Stimulated activated CD4-positive, alpha-beta T cell treated with anti-CD3 and anti-CD28 coated beads, TNF-alpha, amount 100 ng/mL, for 48 hours (primary cell): ENCODE measurements at regions not wholly inside any gene's neighbourhood (a gene's known extent, or its start where the extent isn't known, plus 50 kb on each side); places are given as distances from the start of the nearest gene placed in this dataset.

Source experiments
- DNase-seq, 3 donors: peaks; one replicate each; pipeline ENCODE4 v3.0.0-alpha.2; 2020; ENCODE audit warnings: low read depth in 3 of 3

DNA sequence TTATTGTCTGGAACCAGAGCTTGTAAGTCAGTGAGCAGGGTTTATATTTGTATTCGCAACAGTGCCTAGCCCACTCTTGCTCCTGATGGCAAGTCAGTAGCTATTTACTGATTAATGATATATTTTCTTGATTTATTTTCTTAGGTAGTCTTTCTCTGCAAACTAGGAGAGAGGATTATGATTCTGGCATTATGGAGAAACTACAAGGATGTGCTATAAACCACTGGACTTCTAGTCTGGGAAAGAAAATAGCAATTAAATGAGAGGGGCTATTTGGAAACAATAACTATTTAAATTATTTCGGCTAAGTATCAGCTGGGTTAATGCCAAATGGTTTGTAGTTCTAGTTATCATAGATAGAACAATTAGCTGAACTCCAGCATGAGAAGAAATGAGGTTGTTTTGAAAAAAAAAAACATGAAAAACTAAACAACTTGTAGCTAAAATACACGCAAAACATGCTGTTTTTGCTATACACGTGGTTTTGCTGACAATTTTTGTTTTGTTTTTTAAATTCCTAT, 304.9 kb upstream of the TCF21 start:
- DNase-seq, result no peak

DNA sequence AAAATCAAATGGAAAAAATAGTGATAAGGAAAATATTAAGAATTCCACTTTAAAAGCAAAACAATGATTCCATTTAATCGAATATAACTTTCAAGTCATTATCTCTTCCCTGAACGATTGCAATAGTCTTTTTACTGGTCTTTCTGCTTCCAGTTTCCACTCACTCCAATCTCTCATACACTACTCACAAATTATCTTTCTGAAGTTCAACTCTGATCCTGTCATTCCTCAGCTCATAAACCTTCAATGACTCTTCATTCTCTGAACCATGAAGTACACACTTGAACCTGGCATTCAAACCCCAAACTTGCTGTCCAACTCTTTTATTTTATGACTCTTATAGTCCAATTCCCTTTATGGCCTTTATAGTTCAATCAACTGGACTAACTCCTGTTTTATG, 304.1 kb upstream of the TCF21 start:
- DNase-seq, result no peak

DNA sequence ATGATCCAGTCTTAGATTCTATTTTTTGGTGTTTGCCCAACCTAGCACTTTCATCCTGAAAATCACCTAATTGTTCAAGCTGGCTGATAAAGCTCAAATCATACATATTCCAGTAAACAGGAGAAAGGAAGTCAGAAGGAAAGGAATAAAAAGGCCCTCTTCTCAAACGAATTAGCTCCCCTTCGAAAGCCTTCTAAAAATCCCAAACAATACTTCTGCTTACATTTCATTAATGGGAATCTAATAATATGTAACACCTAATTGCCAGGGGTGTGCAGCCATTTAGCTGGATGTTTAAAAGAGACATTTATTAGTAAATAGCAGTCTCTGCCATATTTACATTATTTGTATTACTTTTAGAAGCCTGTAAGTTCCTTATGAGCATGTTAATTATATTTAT, 302.9 kb upstream of the TCF21 start:
- no peak for DNase-seq

DNA sequence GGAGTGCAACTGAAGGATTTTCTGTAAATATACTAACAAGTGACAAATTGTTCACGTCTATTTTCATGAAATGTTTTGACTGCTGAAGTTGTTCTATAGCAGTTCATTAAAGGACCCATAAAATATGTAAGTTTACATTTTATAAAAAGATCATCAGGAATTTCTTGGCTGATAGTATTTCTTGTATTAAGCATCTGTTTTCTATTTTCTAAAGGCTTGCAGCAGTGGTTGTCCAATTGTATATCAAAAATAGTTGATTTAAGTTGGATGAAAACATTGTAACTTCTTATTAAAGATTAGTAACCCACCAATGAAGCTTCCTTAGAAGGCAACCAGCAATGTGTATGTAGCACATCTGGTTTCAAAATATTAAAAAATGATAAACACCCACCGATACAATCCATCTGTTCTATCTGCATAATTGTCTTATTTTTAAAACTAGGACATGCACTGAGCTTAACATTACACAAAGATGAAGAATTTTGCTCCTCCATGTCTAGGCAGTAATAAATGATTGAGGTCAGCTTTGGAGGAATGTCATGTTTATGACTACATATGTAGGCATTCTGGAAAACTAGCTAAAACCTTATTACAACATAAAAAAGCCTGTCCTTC, 301.3 kb upstream of the TCF21 start:
- no peak for DNase-seq

DNA sequence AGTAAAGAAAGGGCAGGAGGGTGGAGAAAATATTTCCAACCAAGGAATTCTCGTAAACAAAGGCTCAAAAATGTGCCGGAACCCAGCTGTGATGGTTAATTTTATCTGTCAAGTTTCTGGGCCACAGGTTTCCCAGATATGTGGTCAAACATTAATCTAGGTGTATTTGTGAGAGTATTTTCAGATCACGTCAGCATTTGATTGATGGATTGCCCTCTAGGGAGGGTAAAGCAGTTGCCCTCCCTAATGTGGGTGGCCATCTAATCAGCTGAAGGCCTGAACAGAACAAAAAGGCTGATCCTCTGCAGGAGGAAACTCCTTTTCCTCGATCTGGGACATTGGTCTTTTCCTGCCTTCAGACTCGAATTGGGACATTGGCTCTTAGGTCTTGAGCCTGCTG, 298.7 kb upstream of the TCF21 start:
- DNase-seq, result no peak

DNA sequence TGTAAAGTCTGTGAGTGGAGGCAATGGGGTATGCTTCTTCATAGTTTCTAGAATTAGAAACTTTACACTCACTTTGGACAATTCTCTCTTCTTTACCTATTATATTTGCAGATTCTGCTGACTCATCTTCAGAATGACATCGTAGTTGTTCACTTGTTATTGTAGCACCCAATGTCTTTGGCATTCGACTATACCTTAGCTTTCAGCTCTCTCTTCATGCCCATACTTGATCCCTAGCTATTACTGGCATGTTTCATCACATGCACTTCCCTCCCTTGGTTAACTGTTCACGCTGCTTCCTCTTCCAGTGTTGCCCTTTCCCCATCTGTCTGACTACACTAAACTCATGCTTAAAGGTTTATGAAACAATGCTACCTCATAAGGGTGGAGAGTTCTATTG, 298.1 kb upstream of the TCF21 start:
- DNase-seq, result no peak

DNA sequence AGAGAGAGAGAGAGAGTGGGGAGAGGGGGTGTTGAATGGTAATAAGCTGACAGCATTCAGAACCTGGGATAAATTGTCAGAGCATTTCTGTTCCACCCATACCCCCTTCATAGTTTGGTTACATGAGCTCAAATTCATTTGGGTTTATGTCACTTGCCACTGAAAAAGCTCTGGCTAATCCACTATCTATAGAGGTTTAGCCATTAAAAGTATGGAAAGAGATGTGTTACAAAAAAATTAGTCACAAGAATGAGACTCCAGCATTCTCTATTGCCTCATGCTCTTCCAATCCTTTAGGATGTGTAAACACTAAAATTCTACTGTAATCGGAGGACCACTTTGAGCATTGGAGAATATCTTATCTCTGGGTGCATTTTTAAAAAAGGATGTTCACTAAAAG, 297.6 kb upstream of the TCF21 start:
- no peak for DNase-seq

DNA sequence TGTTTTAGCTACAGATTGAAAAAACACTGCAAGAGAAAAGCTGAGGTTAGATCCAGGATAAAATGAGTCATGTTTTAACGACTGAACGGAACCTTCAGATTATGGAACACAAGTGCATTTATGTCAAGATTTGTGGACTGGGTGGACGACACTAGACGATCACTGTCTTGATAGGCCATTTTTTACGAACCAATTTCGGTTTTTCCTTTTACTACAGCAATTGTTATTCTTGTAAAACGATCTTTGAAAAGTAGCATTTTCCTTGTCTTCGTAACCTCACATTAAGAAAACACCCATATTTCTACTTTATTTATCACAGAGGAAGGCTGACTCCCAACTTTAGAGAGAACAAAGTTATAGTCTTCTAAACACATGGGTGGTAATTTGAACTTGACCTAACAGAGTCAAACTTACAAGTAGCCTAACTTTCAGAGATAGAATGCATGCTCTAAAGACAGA, 294.2 kb upstream of the TCF21 start:
- DNase-seq, result no peak

DNA sequence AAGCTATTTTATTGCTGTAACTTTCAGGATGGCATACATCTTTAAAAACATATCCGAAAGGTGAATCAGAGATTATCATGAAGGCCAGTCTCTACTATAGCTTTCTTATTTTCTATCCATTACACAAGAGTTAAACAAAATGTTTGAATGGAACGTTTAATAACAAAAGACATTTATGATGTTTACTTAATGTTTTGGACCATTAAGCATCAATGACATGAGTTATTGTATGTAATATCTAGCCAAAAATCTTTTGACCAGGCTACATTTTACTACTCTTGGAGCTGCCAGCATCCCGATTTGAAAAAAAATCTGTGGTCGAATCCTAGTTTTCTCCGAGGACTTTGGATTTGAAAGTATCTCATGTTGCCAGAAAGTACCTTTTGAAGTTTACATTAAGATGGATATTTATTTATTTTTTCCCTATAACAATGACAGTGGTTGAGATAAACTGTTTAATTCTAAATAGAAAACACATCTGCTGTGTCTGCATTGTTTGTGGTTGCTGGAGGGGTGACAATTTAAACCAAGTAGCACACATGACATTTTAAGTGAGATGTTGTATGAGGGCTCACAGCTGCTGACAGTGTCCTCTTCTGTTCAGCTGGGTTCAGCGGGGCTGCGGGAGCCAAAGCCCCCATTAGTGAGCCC, 293.7 kb upstream of the TCF21 start:
- no peak for DNase-seq

DNA sequence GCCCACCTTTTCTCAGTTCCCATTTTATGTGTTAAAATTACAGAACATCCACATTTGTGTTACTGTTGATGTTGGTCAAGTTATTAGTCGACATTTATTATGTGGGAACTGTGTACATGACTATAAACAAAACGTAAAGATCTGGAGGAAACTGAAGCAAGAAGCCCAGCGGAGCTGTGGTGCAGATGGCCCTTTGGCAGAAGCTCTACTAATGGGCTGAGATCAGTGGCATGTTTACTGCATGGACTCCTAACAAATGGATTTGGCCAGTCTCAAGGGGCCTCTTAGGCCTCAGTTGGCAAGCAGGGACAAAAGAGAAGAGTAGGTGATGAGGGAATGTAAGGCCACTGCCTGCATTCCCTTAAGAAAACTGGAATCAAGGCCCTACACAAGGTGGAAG, 282.1 kb upstream of the TCF21 start:
- no peak for DNase-seq

DNA sequence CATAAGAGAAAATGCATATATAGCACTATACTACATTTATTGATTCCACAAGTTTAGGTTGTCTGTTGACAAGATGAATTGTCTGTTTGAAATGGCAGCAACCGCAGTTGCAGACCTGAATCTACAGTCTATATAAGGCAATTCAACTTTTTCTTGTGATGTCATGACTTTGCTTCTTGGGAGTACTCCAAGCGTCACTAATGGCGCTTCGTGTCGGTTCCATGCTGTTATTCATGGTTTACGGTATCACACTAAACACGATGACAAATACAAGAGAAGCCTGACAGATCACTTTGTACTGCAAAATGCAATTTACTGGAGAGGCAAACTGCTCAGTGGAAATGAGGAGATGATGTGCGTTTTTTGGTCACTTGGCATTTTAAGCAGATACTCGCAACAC, 280.3 kb upstream of the TCF21 start:
- no peak for DNase-seq

DNA sequence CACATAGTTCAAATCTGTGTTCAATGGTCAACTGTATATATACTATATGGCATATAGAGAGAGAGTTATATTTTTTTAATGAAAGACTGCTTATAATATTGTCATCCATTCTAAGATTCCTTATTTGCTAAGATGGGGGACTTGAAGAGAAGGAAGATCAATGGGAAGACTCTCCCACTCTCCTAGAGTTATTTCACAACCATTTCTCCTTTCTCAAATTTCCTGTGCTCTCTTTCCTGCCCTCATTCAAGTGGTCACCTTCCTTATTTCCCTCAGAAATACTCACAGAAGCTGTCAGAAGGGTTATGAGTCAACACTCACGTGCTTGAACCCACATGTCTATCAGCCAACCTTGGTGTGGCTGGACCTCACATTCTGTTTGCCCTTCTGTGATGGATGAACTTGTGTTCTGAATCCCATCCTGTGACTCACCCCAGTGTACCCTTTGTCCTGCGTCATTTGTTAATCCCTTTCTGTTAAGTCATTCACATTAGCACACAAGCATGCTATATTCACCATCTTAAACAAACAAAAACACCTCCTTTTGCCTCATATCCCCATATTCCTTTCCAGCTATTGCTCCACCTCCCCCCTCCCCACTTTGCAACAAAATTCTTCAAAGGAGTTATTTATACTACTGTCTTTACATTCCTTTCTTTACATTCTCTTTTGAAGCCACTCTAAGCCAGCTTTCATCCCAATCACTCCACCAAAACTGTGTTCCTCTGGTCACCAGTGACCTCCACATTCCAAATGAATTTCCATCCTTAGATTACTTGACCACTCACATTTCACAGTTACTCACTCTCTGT, 279.3 kb upstream of the TCF21 start:
- DNase-seq, result no peak

DNA sequence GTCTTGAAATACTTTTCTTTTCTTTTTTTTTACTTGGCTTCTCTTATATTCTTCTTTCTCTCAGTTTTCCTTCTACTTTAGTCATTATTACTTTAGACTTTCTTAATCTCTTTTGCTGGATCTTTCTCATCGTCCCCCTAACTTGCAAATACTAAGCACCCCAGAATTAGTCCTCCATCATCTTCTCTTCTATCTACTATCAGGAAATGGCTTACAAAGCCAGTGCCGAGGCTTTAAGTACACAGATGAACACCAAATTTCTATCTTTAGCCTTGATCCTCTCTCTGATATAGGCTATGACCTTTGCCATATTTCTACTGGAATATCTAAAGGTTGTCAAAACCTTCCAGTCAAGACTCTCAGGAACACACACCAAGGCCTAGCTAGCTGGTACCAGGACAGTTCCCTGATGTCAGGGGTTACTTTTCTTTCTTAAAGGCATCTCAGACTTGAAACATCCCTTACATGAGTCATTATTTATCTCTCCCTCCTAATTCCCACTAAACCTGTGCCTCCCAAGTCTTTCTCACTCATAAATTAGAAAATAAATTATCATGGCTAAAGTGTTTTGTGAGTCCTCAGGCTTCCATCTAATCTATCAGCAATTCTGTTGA, 278.6 kb upstream of the TCF21 start:
- no peak for DNase-seq

DNA sequence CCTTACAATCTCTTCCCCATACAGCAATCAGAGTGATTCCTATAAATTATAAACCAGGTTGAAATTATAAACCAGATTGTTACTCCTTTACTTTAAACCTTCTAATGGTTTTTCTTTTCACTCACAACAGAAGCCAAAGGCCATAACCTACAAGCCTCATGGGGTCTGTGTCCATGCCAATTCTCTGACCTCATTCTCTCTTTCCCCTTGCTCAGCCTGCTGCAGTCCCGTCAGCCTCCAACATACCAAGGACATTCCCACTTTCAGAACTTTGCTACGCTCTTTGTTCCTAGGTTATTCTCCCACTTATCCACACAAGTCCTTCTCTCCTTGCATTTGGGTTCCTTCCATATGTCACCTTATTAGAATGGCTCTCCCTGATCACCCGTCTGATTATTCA, 277.9 kb upstream of the TCF21 start:
- no peak for DNase-seq

DNA sequence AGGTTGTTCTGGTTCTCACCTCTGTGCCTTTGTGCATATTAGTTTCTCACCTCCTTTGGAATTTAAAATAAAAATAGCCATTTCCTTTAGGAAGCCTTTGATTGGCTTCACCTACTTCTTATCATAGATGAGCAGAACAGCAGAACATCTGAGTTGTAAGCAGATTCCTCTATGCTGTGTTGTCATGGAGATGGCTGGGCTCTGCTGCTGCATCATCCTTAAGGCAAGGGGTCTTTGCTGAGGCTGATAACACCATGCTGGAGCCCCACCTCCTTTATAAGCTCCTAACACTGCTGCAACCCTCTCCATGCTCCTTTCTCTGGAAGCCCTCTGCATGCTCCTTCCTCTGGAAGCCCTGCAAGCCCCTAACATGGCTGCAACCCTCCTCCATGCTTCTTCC, 276.5 kb upstream of the TCF21 start:
- DNase-seq, result no peak

DNA sequence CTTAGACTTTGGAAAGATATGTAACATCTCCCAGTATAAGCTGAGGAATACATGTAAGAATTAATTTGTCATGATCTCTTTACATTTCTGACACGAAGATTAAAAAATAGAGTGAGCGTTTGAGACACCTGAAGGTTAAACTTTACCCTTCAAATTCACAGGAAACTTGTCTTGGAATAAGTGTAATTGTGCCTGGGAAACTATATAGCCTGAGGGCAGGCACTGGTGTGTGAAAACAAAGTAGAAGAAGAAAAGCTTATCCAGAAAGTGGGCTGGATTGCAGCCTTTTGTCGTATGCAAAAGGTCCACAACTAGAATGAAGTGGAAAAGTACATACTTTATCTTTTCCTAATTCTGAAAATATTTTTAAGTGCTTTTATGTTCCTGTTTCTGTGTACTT, 275.7 kb upstream of the TCF21 start:
- DNase-seq, result no peak

DNA sequence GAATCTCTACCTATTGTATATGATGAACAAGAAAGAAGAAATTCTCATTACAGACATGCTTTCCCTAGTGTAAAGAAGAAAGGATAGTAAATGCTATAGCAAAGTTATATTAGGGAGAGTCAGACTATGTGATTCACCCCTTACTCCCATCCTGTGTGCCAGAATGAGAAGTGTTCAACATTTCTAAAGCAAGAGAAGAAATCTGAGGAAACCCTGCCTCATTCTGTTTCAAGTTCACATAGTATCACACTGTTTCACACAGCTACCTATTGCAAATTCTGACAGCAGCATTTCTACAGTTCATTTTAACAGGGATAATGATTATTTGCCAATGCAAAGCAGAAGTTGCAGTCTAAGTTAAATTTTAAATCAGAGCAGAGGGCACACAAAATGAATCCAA, 267.2 kb upstream of the TCF21 start:
- DNase-seq, result no peak

DNA sequence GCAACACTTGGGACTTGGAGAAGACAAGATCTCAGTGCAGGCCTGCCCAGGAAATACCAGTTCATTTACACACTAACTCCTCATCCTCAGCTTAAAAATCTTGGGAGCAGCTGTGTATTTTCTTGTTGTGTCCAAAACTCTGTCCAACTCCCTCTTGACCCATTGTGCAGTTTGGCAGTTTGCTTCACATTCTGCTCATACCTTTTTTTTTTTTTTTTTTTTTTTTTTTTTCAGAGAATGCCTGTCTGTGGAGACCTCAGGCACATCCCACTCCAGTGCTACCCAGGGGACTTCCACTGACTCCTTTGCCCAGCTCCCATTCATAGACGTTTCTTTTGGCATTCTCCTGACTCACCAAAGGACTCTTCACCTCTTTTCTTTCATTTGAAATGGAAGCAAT, 265.8 kb upstream of the TCF21 start:
- DNase-seq, result no peak

DNA sequence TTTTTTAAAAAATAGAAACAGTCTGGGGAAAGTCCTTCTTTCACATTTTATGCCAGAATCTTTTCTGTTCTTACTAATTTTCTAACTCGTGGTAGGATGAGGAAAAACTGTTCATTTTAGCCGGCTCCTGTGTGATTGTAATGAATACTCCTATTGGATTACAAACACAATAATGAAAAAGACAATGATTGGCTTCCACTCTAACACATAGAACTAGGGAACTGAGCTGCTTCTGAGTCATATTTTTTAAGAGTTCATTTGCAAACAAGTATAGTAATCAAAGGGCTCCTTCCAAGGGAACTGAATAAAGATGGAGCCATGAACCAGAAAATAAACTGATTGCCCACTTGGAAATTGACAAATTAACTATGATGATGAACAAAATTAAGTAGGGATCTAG, 265.3 kb upstream of the TCF21 start:
- DNase-seq, result no peak

DNA sequence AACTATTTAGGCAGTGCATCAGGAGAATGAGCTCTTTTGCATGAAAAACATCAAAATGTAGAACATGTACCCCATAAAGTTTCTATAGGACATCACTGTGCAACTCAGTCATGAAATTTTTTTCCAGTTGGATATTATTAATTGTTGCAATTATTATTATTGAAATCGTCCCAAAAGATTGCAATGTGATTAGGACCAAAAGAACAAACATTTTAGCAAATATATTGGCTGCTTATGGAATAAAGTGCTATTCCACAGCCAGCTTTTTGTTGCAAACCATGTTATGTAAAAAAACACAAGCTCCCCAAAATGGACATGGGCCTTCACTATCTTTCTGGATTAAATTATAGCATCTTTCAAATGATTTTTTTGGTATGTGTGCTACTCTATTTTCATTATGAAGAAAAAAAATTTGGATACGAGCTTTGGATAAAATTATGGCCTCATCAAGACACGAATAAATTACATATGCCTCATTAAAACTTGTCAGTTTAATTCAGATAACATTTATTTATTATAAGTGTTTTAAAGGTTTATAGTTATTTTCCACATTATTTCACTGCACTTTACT, 262.7 kb upstream of the TCF21 start:
- DNase-seq, result no peak

DNA sequence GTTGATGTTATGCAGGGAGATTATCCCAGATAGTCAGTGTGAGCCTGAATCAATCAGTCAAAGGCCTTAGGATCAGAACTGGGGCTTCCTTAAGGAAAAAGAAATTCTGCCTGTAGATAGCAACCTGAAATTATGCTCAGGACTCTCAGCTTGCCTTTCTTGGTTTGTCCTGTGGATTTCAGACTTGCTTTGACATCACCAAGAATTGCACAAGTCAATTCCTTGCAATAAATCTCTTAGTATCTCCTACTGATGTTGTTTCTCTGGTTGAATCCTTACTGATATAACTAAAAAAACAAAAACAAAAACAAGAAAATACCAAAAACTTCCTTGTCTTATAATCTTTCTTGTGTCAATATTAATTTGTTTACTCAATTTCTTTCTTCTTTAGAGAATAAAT, 258.9 kb upstream of the TCF21 start:
- DNase-seq, result no peak

DNA sequence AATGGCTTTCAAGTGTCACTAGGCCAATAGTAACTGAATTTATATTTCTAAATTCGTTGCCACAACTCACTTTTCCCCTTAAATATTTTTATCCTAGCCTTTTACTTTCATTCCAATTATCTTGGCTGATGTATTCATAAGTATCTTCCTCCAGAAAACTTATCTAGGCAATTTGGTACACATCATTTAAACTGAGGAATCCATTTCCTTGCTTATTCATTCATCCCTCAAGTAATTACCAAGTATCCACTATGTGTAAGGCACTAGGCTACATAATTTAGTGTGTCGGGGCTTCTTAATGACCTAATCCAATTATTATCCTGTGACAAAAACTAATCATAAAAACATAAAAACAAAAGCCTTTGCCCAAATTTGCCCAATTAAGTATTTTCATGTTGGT, 258.3 kb upstream of the TCF21 start:
- no peak for DNase-seq
